Activated T-helper 17 cell treated with anti-CD3 and anti-CD28 coated beads, Interleukin-2, amount 50 U/mL, for 72 hours (primary cell): ENCODE measurements at regions not wholly inside any gene's neighbourhood (a gene's known extent, or its start where the extent isn't known, plus 50 kb on each side); places are given as distances from the start of the nearest gene placed in this dataset.

Experiments used
- ATAC-seq: fragments of 150-1000 bp; cut with Tn5 transposase; replicated peaks from 2 replicates; pipeline ENCODE4 v1.10.0; 2021; ENCODE audit warnings: mild to moderate bottlenecking, moderate library complexity
- H3K27ac Mint-ChIP-seq: one replicate; pipeline ENCODE4 v1.8.0; 2022; ENCODE audit warnings: mixed read lengths
- H3K27me3 Mint-ChIP-seq: one replicate; pipeline ENCODE4 v1.8.0; 2022; ENCODE audit warnings: mixed read lengths
- H3K36me3 Mint-ChIP-seq: one replicate; pipeline ENCODE4 v1.8.0; 2022; ENCODE audit warnings: low read depth, mild to moderate bottlenecking, mixed read lengths
- H3K4me1 Mint-ChIP-seq: one replicate; pipeline ENCODE4 v1.8.0; 2022; ENCODE audit warnings: mixed read lengths
- H3K4me3 Mint-ChIP-seq: one replicate; pipeline ENCODE4 v1.8.0; 2022; ENCODE audit warnings: mild to moderate bottlenecking, mixed read lengths
- H3K9me3 Mint-ChIP-seq: one replicate; pipeline ENCODE4 v1.8.0; 2022; ENCODE audit warnings: mixed read lengths

GRCh38 chr12:118884226-118884625 is 97.1 kb upstream of the SRRM4 start:
- ATAC-seq = no peak
- Mint-ChIP-seq H3K9me3 (peaks cover 3% of the 10 kb centered on the region), H3K27me3 (peaks cover 5% of the 10 kb centered on the region), H3K4me1 (no peaks in the 10 kb centered on the region), H3K36me3 (no peaks in the 10 kb centered on the region), H3K27ac (no peak overlapping the region), H3K4me3 (no peak overlapping the region)

DNA sequence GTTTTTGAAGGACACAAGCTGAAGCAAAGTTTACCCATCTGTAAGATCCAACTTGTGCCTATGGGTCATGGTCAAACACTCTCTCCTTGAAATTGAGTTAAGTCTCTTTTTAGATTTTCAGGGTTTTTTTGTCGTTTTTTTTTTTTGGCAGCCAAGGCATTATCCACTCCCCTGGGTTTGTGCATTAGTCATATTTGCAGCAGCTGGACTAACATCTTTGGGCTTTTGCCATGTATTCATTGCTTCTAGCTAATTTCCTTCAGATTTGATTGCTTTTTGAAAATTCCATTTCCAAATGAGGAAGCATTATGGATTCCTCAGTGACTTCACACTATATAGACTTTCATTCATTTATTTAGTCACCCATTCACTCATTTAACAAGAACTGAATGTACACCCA is 80.3 kb upstream of the SRRM4 start:
- no peak for ATAC-seq
- no peak overlapping the region for H3K27ac Mint-ChIP-seq

DNA sequence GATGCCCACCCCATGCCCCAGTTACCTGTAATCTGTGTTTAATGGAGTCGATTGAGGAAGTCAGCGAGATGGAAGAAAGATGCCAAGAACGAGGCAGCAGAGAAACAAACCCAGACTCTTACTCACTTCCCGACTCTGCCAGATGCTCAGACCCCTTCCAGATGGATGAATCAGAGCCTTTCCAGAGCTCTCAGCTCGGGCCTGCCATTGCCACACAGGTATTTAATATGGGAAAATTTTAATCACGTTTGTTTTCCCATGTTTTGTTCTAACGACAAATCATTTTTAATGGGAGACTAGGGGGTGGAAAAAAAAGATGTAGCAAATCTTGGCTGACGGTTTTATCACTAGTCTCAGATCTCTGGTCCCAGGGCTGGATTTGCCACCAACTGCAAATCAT is 72.5 kb upstream of the SRRM4 start:
- H3K4me1 Mint-ChIP-seq = no peaks in the 10 kb centered on the region
- H3K27me3 Mint-ChIP-seq = no peaks in the 10 kb centered on the region
- H3K4me3 Mint-ChIP-seq = no peak overlapping the region
- H3K9me3 Mint-ChIP-seq = peaks cover 4% of the 10 kb centered on the region
- no peaks in the 10 kb centered on the region for H3K36me3 Mint-ChIP-seq
- H3K27ac Mint-ChIP-seq = no peak overlapping the region
- ATAC-seq = no peak

More for the DNA sequence above, 80.3 kb upstream of the SRRM4 start:
- H3K36me3 Mint-ChIP-seq = no peaks in the 10 kb centered on the region
- H3K4me3 Mint-ChIP-seq = no peak overlapping the region
- peaks cover 16% of the 10 kb centered on the region for H3K9me3 Mint-ChIP-seq
- H3K27me3 Mint-ChIP-seq = no peaks in the 10 kb centered on the region
- H3K4me1 Mint-ChIP-seq = no peaks in the 10 kb centered on the region

- H3K36me3 Mint-ChIP-seq = no peaks in the 10 kb centered on the region
- H3K27ac Mint-ChIP-seq = no peak overlapping the region
- H3K4me1 Mint-ChIP-seq = no peaks in the 10 kb centered on the region
- H3K4me3 Mint-ChIP-seq = no peak overlapping the region
- no peak for ATAC-seq
- H3K9me3 Mint-ChIP-seq = peaks cover 4% of the 10 kb centered on the region
- no peaks in the 10 kb centered on the region for H3K27me3 Mint-ChIP-seq
These were observed 68.6 kb upstream of the SRRM4 start for GRCh38 chr12:118912697-118913270.

GRCh38 chr12:118921761-118922160 is 59.6 kb upstream of the SRRM4 start:
- no peaks in the 10 kb centered on the region for H3K27me3 Mint-ChIP-seq
- H3K36me3 Mint-ChIP-seq = no peaks in the 10 kb centered on the region
- ATAC-seq = no peak
- H3K4me3 Mint-ChIP-seq = no peak overlapping the region
- H3K4me1 Mint-ChIP-seq = no peaks in the 10 kb centered on the region
- no peak overlapping the region for H3K27ac Mint-ChIP-seq
- H3K9me3 Mint-ChIP-seq = peaks cover 5% of the 10 kb centered on the region

DNA sequence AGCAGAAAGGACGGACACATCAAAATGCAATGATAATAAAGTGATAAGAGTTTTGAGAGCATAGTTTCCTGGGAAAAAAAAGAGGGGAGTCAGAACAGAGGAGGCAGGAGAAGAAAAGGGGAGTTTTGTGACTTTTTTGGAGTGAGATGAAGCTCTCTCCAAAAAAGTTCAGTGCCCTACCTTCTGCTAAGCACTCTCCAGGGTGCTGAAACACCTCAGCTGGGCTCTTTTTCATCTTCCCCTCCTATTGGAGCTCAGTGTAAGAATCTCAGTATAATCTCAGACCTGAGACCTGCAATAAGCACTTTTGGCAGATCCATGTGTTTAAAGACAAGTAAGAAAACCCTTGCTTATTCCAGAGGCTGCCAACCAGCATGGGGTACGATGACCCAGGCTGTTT is 58.9 kb upstream of the SRRM4 start:
- no peaks in the 10 kb centered on the region for H3K27me3 Mint-ChIP-seq
- H3K4me1 Mint-ChIP-seq = no peaks in the 10 kb centered on the region
- H3K4me3 Mint-ChIP-seq = no peak overlapping the region
- no peaks in the 10 kb centered on the region for H3K36me3 Mint-ChIP-seq
- no peak overlapping the region for H3K27ac Mint-ChIP-seq
- ATAC-seq = no peak
- peaks cover 5% of the 10 kb centered on the region for H3K9me3 Mint-ChIP-seq

GRCh38 chr12:118925407-118925806 is 55.9 kb upstream of the SRRM4 start:
- no peak for ATAC-seq

DNA sequence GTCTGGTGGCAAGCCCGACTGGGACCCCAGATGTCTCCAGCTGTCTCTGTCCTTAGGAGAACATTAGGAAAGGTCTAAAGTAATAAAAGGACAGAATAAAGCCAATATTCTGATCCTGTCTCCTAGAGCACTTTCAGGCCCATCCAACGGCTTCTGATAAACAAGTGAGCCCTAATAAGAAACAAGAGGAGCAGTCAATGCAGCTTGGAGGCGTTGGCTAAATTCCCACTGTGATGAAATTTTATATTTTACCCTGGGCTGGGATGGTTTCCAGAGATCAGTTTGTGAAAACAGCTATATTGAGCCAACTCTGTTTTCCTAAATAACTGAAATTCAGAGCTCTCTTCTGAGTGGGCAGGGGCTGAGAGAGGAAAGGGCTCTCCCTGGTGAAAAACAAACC is 55.5 kb upstream of the SRRM4 start:
- H3K27me3 Mint-ChIP-seq = no peaks in the 10 kb centered on the region

More at GRCh38 chr12:118925407-118925806, 55.9 kb upstream of the SRRM4 start:
- H3K4me3 Mint-ChIP-seq = no peak overlapping the region
- H3K27ac Mint-ChIP-seq = no peak overlapping the region
- no peaks in the 10 kb centered on the region for H3K27me3 Mint-ChIP-seq
- no peaks in the 10 kb centered on the region for H3K4me1 Mint-ChIP-seq
- peaks cover 14% of the 10 kb centered on the region for H3K9me3 Mint-ChIP-seq
- H3K36me3 Mint-ChIP-seq = no peaks in the 10 kb centered on the region

More for the DNA sequence above, 55.5 kb upstream of the SRRM4 start:
- H3K4me3 Mint-ChIP-seq = no peak overlapping the region
- no peaks in the 10 kb centered on the region for H3K4me1 Mint-ChIP-seq
- H3K36me3 Mint-ChIP-seq = no peaks in the 10 kb centered on the region
- peaks cover 14% of the 10 kb centered on the region for H3K9me3 Mint-ChIP-seq
- ATAC-seq = no peak
- no peak overlapping the region for H3K27ac Mint-ChIP-seq
